Esophagus squamous epithelium (tissue), 4 donors: ENCODE measurements at regions not wholly inside any gene's neighbourhood (a gene's known extent, or its start where the extent isn't known, plus 50 kb on each side); places are given as distances from the start of the nearest gene placed in this dataset.

Experiments
- POLR2A ChIP-seq, 4 donors: fragments of 450-650 bp; IDR thresholded peaks; one replicate each; pipeline ENCODE4 v1.6.1; 2017; ENCODE audit warnings: antibody characterized with exemption in 4 of 4, mild to moderate bottlenecking in 4 of 4, moderate library complexity in 3 of 4
- TF ChIP-seq, protein P1 (sequence below), 6 experiments: fragments of 450-650 bp in 4 of 6; fragments of 200-600 bp in 2 of 6; sonication (generic) in 2 of 6; IDR thresholded peaks; one replicate each; pipeline ENCODE4 v1.5.1; 2016 to 2019; ENCODE audit warnings: antibody characterized with exemption in 6 of 6, mild to moderate bottlenecking in 4 of 6, moderate library complexity in 4 of 6

DNA sequence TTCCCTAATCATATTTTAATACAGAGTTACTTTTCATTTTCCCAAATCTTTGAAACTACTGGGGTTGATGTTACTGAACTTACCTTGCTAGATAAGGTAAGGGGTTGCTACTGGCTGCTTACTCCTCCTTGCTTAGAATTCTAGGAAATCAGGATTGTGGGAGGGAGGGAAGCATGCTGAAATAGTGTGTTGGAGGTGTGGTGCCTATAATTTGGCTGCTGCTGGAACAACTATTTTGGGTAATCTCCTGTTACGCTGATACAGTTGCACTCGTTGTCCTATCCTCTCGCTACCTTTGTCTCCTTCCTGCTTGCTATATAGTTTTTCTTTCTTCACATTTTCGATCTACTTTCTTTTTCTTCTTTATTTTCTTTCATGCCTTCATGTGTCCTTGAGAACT, 83.7 kb downstream of the BMP2 start:
- TF ChIP-seq, protein P1, sequence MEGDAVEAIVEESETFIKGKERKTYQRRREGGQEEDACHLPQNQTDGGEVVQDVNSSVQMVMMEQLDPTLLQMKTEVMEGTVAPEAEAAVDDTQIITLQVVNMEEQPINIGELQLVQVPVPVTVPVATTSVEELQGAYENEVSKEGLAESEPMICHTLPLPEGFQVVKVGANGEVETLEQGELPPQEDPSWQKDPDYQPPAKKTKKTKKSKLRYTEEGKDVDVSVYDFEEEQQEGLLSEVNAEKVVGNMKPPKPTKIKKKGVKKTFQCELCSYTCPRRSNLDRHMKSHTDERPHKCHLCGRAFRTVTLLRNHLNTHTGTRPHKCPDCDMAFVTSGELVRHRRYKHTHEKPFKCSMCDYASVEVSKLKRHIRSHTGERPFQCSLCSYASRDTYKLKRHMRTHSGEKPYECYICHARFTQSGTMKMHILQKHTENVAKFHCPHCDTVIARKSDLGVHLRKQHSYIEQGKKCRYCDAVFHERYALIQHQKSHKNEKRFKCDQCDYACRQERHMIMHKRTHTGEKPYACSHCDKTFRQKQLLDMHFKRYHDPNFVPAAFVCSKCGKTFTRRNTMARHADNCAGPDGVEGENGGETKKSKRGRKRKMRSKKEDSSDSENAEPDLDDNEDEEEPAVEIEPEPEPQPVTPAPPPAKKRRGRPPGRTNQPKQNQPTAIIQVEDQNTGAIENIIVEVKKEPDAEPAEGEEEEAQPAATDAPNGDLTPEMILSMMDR (IDR thresholded peaks at IDR 0.05), result no peak
- no peak for TF ChIP-seq POLR2A (IDR thresholded peaks at IDR 0.05)
